Fibroblast of skin of back (primary cell): ENCODE measurements at regions not wholly inside any gene's neighbourhood (a gene's known extent, or its start where the extent isn't known, plus 50 kb on each side); places are given as distances from the start of the nearest gene placed in this dataset.
A peak's percentile ranks its signal among the peaks of the same experiment; 100 is the strongest.

Source experiments
- DNase-seq: peaks from one replicate; pipeline ENCODE4 v3.0.0-alpha.2; 2013

DNA sequence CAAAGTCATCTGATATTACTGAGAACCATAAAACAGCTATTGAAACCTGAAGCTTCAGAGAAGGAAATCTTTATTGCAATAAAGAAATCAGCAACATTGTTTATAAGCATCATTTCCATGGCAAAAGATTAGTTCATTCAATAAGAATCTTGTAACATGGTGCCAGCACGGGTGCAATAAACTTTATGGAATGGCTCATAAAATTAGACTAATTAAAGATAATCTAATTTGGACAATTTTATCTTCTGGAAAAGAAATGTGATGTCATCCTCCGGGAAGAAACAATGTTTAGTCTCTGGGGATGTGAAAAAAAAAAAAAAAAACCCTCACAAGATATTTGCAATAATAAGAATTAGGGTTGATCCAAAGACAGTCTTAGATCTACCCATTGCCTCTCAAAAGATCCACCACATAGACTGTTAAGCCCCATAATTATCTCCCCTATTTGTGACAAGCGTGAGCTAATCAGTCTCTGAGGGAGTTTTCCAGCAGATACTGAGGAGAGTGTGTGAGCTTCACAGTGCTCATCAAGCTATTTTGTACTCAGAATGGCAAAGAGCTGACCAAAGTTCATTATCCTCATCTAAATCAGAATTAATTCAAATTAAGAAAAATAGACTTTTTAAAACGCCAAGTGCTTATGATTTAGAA, 297.0 kb upstream of the EDNRB start:
- no peak for DNase-seq

- no peak for DNase-seq
Measured at GRCh38 chr13:78201411-78201810, 282.8 kb upstream of the EDNRB start.

DNA sequence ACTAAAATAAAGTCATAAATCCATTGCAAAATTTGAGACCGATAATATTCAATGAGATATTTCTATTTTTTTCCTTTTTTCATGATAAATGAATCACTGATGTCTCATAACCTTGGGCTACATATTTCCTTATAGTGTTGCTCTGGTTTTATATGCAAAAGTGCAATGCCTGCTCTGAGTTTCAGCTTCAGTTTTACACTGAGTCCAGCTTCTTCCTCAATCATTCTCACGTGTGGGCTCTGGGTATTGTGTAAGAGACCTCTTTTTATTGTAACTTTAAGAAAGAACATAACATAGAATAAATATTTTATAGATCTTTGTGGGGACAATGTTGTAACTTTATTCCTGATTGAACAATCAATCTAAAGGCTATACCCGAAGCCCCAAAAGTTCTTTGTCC, 280.2 kb upstream of the EDNRB start:
- DNase-seq, result no peak

GRCh38 chr13:78198419-78198818, 279.8 kb upstream of the EDNRB start:
- DNase-seq, result no peak

GRCh38 chr13:78197231-78197630, 278.6 kb upstream of the EDNRB start:
- DNase-seq, result no peak

- DNase-seq, result peak; percentile 56
Measured at GRCh38 chr13:78194904-78195639, 276.4 kb upstream of the EDNRB start.

- no peak for DNase-seq
Measured at GRCh38 chr13:78193846-78194245, 275.2 kb upstream of the EDNRB start.

- peak; percentile 58 for DNase-seq
Measured at GRCh38 chr13:78192716-78193115, 274.1 kb upstream of the EDNRB start.

DNA sequence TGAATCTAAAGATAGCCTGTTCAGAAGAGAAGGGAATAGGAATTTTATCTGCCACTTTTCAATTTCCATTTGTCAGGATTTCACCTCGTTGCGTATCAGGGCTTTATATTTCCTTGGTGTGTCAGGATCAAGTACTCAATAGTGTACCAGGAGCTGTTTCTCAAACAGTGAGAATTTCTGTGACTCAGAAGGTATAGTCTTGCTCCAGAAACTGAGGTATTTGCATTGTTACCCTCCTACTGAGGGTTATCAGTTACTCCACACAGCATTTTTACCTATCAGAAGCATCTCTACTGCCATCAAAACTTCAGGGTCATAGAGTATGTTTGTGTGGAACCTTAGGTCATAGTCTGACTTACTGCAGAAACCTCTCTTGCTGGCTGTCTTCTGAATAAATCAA, 271.7 kb upstream of the EDNRB start:
- no peak for DNase-seq

- no peak for DNase-seq
Measured at GRCh38 chr13:78187781-78188180, 269.1 kb upstream of the EDNRB start.

DNA sequence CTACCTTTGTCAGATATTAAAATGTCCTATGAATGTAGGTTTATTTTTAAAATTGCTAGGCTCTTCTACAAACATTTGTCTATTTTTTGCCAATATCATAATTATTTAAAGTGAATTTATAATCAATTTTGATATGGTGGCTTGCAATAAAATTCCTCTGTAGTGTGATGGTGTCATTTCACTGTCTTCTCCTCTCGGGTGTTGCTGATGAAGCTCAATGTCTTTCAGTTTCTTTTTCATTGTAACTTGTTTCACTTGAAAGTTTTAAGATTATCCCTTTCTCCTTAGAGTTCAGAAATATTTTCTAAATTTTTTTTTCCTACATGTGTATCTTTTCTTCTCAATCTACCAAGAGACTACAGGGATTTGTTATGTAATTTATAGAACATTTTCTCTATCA, 267.1 kb upstream of the EDNRB start:
- no peak for DNase-seq

- DNase-seq, result no peak
Measured at GRCh38 chr13:78183732-78184131, 265.1 kb upstream of the EDNRB start.

GRCh38 chr13:78182813-78183212, 264.2 kb upstream of the EDNRB start:
- DNase-seq, result no peak

DNA sequence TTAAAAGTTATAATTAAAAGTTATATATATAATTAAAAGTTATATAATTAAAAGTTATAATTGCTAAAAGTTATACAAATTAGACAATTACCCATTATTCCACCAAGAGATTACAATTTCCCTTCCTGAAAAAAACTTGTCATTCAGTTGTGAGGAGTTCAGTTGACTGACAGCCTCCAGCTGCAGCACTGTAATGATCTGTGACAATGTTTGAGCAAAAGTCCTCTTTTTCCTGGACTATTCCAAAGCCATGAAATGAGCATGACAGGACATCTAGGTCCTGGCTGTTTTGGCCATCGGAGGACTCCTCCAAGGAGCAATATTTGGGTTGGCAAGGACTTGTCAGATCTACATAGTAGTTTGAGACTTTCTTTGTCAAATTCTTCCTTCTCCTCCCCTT, 258.7 kb upstream of the EDNRB start:
- no peak for DNase-seq

- no peak for DNase-seq
Measured at GRCh38 chr13:78176880-78177279, 258.2 kb upstream of the EDNRB start.

DNA sequence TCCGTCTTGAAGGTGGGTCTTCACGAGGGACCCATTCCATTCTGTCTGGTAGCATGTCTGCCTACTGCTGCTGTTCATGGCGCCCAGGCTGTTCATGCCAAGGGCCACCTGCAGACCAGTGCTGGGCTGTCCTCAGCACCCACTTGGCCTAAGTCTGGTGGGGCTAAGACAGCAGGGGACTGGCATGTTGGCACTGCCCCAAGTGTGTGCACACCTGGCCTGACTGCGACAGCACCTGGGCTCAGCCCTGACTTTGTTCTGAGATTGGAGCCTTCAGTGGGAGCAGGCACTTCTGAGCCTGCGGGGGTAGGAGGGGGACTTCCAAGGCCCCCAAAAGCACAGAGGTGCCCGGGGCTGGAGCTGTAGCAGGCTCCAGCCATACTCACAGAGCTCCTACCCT, 250.8 kb upstream of the EDNRB start:
- DNase-seq, result no peak

DNA sequence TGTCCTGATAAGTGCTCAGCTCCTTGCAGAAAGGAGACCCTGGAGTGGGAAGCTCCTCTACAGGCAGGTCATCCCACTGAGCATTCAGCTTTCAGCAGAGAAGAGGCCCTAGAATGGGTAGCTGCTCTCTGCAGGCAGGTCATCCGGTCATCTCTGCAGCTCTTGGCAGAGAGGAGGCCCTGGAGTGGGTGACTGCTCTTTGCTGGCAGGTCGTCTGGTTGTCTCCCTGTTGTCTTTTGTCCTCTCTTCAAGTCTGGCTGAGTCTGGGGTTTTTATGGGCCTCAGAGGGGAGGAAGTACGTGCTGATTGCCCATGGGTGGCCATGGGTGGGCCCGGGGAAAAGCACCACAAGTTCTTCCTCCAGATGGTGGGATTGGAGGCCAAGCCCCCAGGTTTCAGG, 250.3 kb upstream of the EDNRB start:
- no peak for DNase-seq

GRCh38 chr13:78161266-78161665, 242.6 kb upstream of the EDNRB start:
- DNase-seq, result no peak

- DNase-seq, result peak; percentile 46
Measured at GRCh38 chr13:78160793-78161192, 242.2 kb upstream of the EDNRB start.

DNA sequence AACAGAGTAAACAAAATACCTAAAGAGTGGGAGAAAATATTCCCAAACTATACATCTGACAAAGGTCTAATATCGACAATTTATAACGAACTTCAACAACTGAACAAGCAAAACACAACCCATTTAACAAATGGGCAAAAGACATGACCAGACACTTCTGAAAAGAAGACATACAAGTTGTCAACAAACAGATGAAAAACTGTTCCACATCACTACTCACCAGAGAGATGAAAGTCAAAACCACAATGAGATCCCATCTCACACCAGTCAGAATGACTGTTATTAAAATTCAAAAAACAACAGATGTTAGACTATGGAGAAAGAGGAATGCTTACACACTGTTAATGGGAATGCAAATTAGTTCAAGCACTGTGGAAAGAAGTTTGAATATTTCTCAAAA, 233.8 kb upstream of the EDNRB start:
- DNase-seq, result no peak

DNA sequence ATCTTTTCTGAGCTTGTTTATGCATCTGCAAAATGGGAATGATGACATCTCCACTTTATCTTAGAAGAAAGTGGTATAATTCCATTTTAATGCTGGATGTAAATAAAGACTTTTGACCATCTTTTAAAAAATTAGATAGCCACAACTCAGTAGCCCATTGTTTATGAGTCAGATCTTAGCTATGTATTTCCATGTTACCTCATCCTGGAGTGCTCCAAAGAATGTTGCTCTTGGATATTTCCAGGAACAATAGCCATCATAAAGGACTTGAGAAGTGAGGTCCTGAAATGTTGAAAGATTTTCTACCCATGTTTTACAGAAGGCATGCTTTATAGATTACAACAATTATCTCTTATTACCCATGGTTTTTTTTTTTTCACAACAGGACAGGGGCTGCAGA, 229.3 kb upstream of the EDNRB start:
- peak; percentile 86 for DNase-seq

DNA sequence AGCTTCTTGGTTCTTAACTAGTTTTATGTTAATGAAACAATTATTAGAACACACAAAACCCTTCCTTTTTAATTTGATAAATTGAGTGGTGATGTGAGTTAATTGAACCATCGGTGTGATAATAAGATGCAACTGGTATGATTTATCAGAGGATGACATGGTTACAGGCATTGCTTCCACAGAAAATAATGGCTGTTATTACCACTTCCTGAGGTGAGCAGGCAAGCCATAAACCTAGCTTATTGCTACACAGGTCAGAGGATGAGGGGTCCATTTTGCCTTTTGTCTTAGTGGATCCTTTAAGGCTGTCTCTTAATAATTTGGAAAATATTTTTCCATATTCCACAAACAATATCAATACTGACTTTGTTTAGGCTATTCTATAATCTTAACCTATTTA, 226.6 kb upstream of the EDNRB start:
- no peak for DNase-seq

- DNase-seq, result no peak
Measured at GRCh38 chr13:78139765-78140164, 221.1 kb upstream of the EDNRB start.

GRCh38 chr13:78138756-78139155, 220.1 kb upstream of the EDNRB start:
- DNase-seq, result no peak
